Trophoblast cell (in vitro differentiated cells and primary cell): ENCODE measurements at regions not wholly inside any gene's neighbourhood (a gene's known extent, or its start where the extent isn't known, plus 50 kb on each side); places are given as distances from the start of the nearest gene placed in this dataset.
A peak's percentile ranks its signal among the peaks of the same experiment; 100 is the strongest.

Experiments
- DNase-seq, 2 donors: peaks; one replicate each; pipeline ENCODE4 v3.0.0-alpha.2; 2016
- H2AFZ ChIP-seq: 2 replicates; pipeline ENCODE4 v1.6.1; 2013; ENCODE audit warnings: low read length, moderate library complexity, mild to moderate bottlenecking; ENCODE audit not compliant: insufficient read depth, poor library complexity
- H2AK5ac ChIP-seq: 2 replicates; pipeline ENCODE4 v1.6.1; 2013; ENCODE audit warnings: mild to moderate bottlenecking, low read length
- H2BK120ac ChIP-seq: 2 replicates; pipeline ENCODE4 v1.6.1; 2013; ENCODE audit warnings: low read length, mild to moderate bottlenecking, moderate library complexity; ENCODE audit not compliant: insufficient read depth, poor library complexity
- H2BK12ac ChIP-seq: 2 replicates; pipeline ENCODE4 v1.6.1; 2013; ENCODE audit warnings: mild to moderate bottlenecking, low read length, moderate library complexity
- H2BK5ac ChIP-seq: 2 replicates; pipeline ENCODE4 v1.6.1; 2013; ENCODE audit warnings: low read length, low read depth, moderate library complexity, mild to moderate bottlenecking; ENCODE audit not compliant: poor library complexity
- H3K14ac ChIP-seq: 2 replicates; pipeline ENCODE4 v1.6.1; 2013; ENCODE audit warnings: mild to moderate bottlenecking, low read length
- H3K18ac ChIP-seq: 2 replicates; pipeline ENCODE4 v1.6.1; 2013; ENCODE audit warnings: mild to moderate bottlenecking, low read length
- H3K23ac ChIP-seq: 2 replicates; pipeline ENCODE4 v1.6.1; 2013; ENCODE audit warnings: low read length
- H3K27ac ChIP-seq: 2 replicates; pipeline ENCODE4 v1.5.1; 2013; ENCODE audit warnings: low read depth, mild to moderate bottlenecking, inconsistent platforms, low read length, moderate library complexity
- H3K27me3 ChIP-seq: 2 replicates; pipeline ENCODE4 v1.6.1; 2013; ENCODE audit warnings: inconsistent platforms, mild to moderate bottlenecking, low read length, moderate library complexity; ENCODE audit not compliant: insufficient read depth
- H3K36me3 ChIP-seq, 2 experiments: 1 replicate in 1 of 2; 2 replicates in 1 of 2; pipeline ENCODE4 v1.6.1; 2013; ENCODE audit warnings: low read length in 2 of 2, mild to moderate bottlenecking in 2 of 2, moderate library complexity in 1 of 2; ENCODE audit not compliant: insufficient read depth in 2 of 2, control insufficient read depth in 1 of 2
- H3K4ac ChIP-seq: 2 replicates; pipeline ENCODE4 v1.6.1; 2013; ENCODE audit warnings: low read depth, mild to moderate bottlenecking, low read length, moderate library complexity
- H3K4me1 ChIP-seq, 2 experiments: 1 replicate in 1 of 2; 2 replicates in 1 of 2; pipeline ENCODE4 v1.6.1; 2013; ENCODE audit warnings: low read length in 2 of 2, mild to moderate bottlenecking in 2 of 2, moderate library complexity in 1 of 2; ENCODE audit not compliant: insufficient read depth in 2 of 2, control insufficient read depth in 1 of 2
- H3K4me2 ChIP-seq: 2 replicates; pipeline ENCODE4 v1.6.1; 2013; ENCODE audit warnings: inconsistent platforms, mild to moderate bottlenecking, low read length, moderate library complexity
- H3K4me3 ChIP-seq: 2 replicates; pipeline ENCODE4 v1.5.1; 2013; ENCODE audit warnings: mild to moderate bottlenecking, low read depth, low read length, inconsistent platforms
- H3K79me1 ChIP-seq: one replicate; pipeline ENCODE4 v1.6.1; 2013; ENCODE audit warnings: low read length
- H3K79me2 ChIP-seq: 2 replicates; pipeline ENCODE4 v1.6.1; 2013; ENCODE audit warnings: low read length, mild to moderate bottlenecking; ENCODE audit not compliant: control insufficient read depth, insufficient read depth, poor library complexity
- H3K9ac ChIP-seq: 2 replicates; pipeline ENCODE4 v1.6.1; 2013; ENCODE audit warnings: mild to moderate bottlenecking, low read length
- H3K9me3 ChIP-seq: 2 replicates; pipeline ENCODE4 v1.6.1; 2013; ENCODE audit warnings: low read depth, mild to moderate bottlenecking, control low read depth, inconsistent platforms, low read length; ENCODE audit not compliant: insufficient read depth
- H4K12ac ChIP-seq: 2 replicates; pipeline ENCODE4 v1.6.1; 2013; ENCODE audit warnings: low read depth, mild to moderate bottlenecking, low read length, moderate library complexity
- H4K8ac ChIP-seq: 2 replicates; pipeline ENCODE4 v1.6.1; 2013; ENCODE audit warnings: low read depth, mild to moderate bottlenecking, low read length, moderate library complexity
- H4K91ac ChIP-seq: one replicate; pipeline ENCODE4 v1.6.1; 2013; ENCODE audit warnings: low read depth, mild to moderate bottlenecking, low read length, moderate library complexity
- WGBS: extraction: QIAGEN DNeasy Blood & Tissue Kit; methylation state at CpG from one replicate; pipeline ENCODE4 v1.1.7; 2013; ENCODE audit warnings: missing lambda C conversion rate; ENCODE audit not compliant: insufficient read length, insufficient coverage; ENCODE audit errors: extremely low coverage; 5-methylcytosine and 5-hydroxymethylcytosine counted together

DNA sequence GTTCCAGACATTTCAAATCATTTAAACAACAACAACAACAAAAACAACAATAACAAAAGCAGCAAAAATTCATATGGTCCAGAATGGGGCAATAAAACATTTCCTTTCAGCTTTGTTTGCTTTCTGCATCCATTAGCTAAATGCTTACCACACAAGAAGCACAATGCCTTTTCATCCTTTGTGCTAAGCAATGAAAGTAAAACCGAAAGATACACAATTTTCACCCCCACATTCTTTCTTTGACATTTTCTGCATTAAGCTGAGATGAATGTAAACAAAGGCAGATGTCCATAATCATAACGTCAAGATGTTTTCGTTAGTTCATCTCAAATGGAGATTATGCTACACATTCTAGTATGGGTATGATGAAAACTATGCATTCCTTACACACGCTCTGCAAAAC, 568.5 kb downstream of the SLITRK6 start:
- Histone ChIP-seq H3K14ac (no peak overlapping the region), H3K4ac (no peak overlapping the region), H3K18ac (no peak overlapping the region), H4K91ac (no peak overlapping the region), H3K27ac (no peak overlapping the region), H3K9ac (no peak overlapping the region), H3K27me3 (no peaks in the 10 kb centered on the region), H3K23ac (no peak overlapping the region), H2BK5ac (no peak overlapping the region), H3K79me2 (no peaks in the 10 kb centered on the region), H3K4me1 (no peaks in the 10 kb centered on the region), H4K8ac (no peak overlapping the region), H3K36me3 (no peaks in the 10 kb centered on the region), H2AK5ac (no peak overlapping the region), H4K12ac (no peak overlapping the region), H2BK120ac (no peak overlapping the region), H2AFZ (no peak overlapping the region), H3K4me3 (no peak overlapping the region), H3K4me2 (no peak overlapping the region), H2BK12ac (no peak overlapping the region), H3K79me1 (no peaks in the 10 kb centered on the region), H3K9me3 (no peaks in the 10 kb centered on the region)
- DNase-seq = no peak
- no CpG with 5 or more reads among the region's 4 CpGs for WGBS

DNA sequence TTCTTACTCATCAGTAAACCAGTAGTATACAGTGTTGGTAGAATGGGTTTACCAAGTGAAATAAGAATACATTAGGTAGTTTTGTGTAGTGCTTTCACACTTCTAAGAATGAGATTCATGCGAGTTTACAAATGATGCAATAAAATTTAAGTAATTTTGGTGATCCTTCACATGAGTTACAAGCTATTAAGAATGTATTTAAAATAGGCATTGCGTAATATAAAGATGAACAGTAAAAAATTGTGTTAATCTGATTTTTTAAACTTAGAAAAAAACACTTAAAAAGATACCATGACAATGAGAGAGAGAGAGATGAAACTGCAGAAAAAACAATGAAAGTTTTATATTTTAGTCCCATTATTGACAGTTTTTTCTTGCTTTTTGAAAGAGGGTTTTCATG, 570.5 kb downstream of the SLITRK6 start:
- no peaks in the 10 kb centered on the region for H3K27me3 ChIP-seq
- H2BK120ac ChIP-seq = no peak overlapping the region
- H3K4ac ChIP-seq = no peak overlapping the region
- H3K27ac ChIP-seq = no peak overlapping the region
- H3K79me1 ChIP-seq = no peaks in the 10 kb centered on the region
- H3K4me1 ChIP-seq = no peaks in the 10 kb centered on the region
- no peak overlapping the region for H4K91ac ChIP-seq
- H3K4me2 ChIP-seq = no peak overlapping the region
- H2AK5ac ChIP-seq = no peak overlapping the region
- no peak overlapping the region for H3K9ac ChIP-seq
- H3K23ac ChIP-seq = no peak overlapping the region
- no peaks in the 10 kb centered on the region for H3K79me2 ChIP-seq
- H2BK12ac ChIP-seq = no peak overlapping the region
- DNase-seq = peak in 1 of 2 donors; percentile 3
- H4K8ac ChIP-seq = no peak overlapping the region
- no peaks in the 10 kb centered on the region for H3K9me3 ChIP-seq
- H3K36me3 ChIP-seq = no peaks in the 10 kb centered on the region
- H3K18ac ChIP-seq = no peak overlapping the region
- no peak overlapping the region for H3K4me3 ChIP-seq
- WGBS = no CpG with 5 or more reads among the region's 2 CpGs
- no peak overlapping the region for H2BK5ac ChIP-seq
- H3K14ac ChIP-seq = no peak overlapping the region
- no peak overlapping the region for H2AFZ ChIP-seq
- no peak overlapping the region for H4K12ac ChIP-seq

DNA sequence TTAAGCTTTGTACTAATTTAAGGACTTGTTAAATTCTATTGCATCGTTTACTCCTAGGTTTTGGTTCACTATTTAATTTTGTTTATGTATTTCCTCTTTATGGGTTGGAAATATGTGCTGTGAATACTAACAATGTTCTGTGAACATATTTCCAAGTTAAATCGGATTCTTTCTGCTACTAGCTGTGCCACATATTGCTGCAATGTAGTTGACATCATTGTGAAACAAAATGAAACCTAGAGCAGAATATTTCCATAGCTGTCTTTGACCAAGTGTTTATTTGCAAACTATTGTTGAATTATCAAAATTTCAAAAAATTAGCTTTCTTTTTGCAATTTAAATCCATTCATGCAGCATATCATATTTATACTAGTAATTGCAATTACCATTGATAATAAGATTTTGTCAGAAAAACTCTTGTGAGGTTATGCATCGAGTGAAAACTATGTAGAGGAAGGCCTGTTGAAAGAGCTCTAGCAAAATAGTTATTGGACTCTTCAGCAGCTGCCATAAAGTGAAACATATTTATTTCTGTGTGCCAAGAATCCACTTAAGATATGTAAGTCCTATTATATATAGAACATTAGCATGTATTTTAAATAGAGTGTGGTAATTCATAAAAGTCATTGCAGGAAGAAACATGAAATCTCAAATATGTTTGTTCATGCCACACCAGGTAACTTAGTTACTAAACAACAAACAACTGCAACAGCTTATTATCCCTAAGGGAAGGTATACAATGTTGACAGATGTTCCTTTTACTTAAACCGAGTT, 575.1 kb downstream of the SLITRK6 start:
- Histone ChIP-seq H2AK5ac (no peak overlapping the region), H2AFZ (no peak overlapping the region), H3K4me1 (no peaks in the 10 kb centered on the region), H3K14ac (no peak overlapping the region), H3K79me1 (no peaks in the 10 kb centered on the region), H3K23ac (no peak overlapping the region), H2BK120ac (no peak overlapping the region), H3K27me3 (no peaks in the 10 kb centered on the region), H3K9me3 (no peaks in the 10 kb centered on the region), H3K4me3 (no peak overlapping the region), H3K4ac (no peak overlapping the region), H3K4me2 (no peak overlapping the region), H4K91ac (no peak overlapping the region), H3K9ac (no peak overlapping the region), H3K27ac (no peak overlapping the region), H4K12ac (no peak overlapping the region), H3K18ac (no peak overlapping the region), H3K36me3 (no peaks in the 10 kb centered on the region), H3K79me2 (no peaks in the 10 kb centered on the region), H2BK5ac (no peak overlapping the region), H2BK12ac (no peak overlapping the region), H4K8ac (no peak overlapping the region)
- WGBS = no CpG with 5 or more reads among the region's 4 CpGs
- DNase-seq = peak in 1 of 2 donors; percentile 58

DNA sequence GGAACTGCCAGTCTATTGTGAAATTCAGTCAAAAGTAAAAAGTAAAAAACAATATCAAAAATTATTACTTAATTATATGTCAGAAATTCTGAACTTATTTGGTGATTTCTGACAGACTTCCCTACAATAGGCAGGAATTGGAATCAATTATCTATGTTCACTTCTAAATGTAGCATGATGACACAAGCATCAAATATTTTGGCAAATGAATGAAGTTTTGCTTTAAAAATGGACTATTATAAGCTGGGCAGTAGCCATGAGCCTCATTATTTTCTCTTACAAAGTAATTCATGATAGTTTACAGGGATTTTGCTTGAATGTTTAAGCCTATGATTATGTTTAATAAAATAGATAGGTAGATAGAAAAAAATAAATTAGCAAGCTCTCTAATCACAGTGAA, 582.6 kb downstream of the SLITRK6 start:
- H2AK5ac ChIP-seq = no peak overlapping the region
- no peak overlapping the region for H3K18ac ChIP-seq
- no peak overlapping the region for H2AFZ ChIP-seq
- H3K4ac ChIP-seq = no peak overlapping the region
- H4K8ac ChIP-seq = no peak overlapping the region
- no peak overlapping the region for H3K14ac ChIP-seq
- no peak overlapping the region for H3K4me2 ChIP-seq
- H2BK12ac ChIP-seq = no peak overlapping the region
- H3K79me2 ChIP-seq = no peaks in the 10 kb centered on the region
- no peaks in the 10 kb centered on the region for H3K4me1 ChIP-seq
- H2BK5ac ChIP-seq = no peak overlapping the region
- no peak overlapping the region for H3K9ac ChIP-seq
- no peak overlapping the region for H2BK120ac ChIP-seq
- H4K91ac ChIP-seq = no peak overlapping the region
- no peaks in the 10 kb centered on the region for H3K9me3 ChIP-seq
- H3K27me3 ChIP-seq = no peaks in the 10 kb centered on the region
- no peak overlapping the region for H3K4me3 ChIP-seq
- H3K23ac ChIP-seq = no peak overlapping the region
- no peaks in the 10 kb centered on the region for H3K79me1 ChIP-seq
- no peak for DNase-seq
- H4K12ac ChIP-seq = no peak overlapping the region
- no peaks in the 10 kb centered on the region for H3K36me3 ChIP-seq
- no peak overlapping the region for H3K27ac ChIP-seq
